ENCODE measurements at regions not wholly inside any gene's neighbourhood (a gene's known extent, or its start where the extent isn't known, plus 50 kb on each side); places are given as distances from the start of the nearest gene placed in this dataset.

GRCh38 chr13:30026093-30026492, 175.7 kb upstream of the UBL3 start:
- no peak for DNase-seq

- no peak for DNase-seq
Measured at GRCh38 chr13:30025351-30025750, 174.9 kb upstream of the UBL3 start.

GRCh38 chr13:30024125-30024865, 173.9 kb upstream of the UBL3 start:
- DNase-seq, result no peak

DNA sequence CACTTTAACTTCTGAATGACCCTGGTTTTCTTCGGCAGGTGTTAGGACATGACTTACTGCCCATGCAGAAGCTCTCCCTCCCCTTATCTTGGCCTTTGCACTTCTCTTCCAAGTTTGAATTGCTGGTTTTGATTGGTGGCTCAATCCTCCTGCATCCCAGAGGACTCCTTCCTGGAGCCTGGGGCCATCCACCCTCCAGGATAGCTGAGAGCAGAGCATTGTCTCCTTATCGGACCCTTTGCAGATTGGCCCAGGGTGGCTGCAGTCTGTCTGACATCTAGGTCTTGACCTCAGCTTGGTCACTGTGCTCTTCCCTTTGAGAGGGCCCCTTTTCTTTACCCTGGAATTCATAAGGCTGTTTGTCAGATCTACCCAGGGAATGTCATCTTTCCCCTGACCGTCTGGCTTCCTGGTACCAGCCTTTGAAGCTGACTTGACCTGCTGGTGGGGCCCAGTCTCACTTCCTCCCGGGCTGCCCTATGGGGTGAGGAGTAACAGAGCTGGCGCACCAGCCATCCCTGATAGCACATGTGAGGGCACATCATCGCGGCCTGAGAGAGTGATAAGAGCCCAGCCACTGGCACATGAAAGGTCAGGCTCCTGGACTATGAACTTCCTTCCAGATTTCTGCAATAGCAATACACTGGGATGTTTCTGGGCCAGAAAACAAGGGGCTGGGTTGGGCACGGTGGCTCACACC, 172.9 kb upstream of the UBL3 start:
- DNase-seq, result no peak

DNA sequence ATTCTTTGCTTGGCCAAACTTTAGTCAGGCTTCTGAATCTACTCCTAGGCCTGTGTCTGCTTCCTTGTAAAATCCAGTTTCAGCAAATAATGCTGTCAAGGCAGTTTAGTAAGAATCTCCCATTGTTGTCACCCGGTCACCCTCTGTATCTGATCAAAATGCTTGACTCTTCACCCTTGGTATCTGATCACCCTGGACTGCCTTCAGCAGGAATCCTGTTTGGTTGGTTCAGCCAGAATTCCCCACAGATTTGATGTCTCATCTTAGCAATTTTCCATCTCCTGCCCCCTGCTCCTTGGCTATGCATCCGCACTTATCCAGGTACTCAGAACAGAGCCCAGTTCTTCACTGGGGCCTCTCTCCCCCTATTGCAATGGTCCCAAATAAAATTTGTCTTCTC, 172.4 kb upstream of the UBL3 start:
- DNase-seq, result no peak

DNA sequence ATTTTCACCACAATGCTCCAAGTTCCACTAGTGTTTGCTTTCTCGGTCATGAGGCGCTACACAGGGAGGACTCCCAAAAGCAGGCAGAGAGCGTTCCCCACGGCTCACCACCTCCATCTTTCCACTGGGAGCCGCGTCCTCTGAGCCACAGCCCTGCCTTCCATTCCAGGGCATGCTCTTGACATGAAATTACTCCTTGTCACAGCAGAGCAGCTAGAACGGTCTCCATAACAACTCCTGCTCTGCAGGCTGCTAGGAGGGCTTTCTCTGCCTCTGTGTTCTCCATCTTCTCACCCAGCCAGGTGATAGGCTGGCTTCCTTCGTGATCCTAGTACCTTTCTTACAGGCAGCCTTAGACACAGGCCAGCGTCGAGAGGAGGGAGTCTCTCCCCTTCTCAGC, 171.8 kb upstream of the UBL3 start:
- no peak for DNase-seq

DNA sequence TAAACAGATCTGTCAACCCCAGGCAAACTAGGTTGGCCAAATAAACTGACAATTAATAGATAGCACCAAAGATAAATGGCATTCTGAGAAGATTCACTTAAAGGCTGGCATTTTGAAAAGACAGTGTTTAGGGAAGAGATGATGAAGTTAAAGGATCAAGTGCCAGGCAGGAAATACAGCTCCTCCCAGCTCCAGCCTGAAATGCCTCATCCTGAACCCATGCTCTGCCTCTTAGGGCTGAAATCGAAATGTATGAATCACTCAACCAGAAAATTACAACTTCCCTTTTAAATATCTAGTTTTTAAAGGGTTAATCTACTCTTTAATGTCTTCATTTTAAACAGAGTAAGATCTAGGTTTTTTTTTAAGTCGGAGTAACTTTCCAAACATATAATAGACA, 171.2 kb upstream of the UBL3 start:
- no peak for DNase-seq

DNA sequence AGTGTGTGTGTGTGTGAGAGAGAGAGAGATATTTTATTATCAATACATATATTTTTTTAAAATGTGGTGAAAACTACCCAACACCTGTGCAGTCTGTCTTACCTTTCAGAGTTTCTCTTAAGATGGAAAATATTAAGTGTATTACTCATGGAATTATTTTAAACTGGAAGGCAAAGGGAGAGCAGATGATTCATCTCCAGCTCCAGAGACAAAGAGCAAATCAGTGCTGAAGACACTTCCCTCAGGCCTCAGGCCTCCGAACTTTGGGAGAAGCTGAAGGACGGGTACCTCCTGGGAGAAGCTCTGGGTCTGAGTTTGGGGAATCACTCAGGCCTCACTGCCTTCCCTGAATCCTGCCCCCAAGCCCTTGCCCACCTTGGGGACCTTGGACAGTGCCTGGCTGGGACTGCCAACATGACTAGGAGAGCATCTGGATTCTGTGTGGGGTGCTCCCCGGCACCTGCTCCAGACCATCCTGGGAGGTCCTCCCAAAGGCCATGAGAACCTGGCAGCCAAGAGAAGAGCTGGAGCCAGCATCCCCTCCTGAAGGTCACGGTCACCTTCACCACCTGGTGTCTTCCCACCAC, 170.4 kb upstream of the UBL3 start:
- no peak for DNase-seq

GRCh38 chr13:30019648-30020626, 169.5 kb upstream of the UBL3 start:
- DNase-seq, result no peak

DNA sequence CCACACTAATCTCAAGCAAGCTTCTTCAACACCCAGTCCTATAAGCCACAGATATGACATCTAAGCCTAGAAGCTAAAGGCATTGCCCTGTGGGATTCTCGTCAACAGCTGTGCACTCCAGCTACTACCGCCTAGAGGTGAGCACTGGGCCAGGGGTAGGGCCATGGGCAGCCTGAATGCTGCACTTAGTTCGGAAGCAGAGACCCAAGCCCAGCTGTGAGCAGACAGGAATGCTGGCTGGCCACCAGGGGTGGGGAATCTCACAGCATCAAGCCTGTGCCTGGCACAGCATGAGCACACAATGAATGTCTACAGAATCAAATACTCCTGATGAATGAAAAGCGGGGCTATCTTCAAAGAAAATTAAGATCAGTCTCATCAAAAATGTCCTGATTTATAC, 167.5 kb upstream of the UBL3 start:
- no peak for DNase-seq

GRCh38 chr13:30016398-30016797, 166.0 kb upstream of the UBL3 start:
- DNase-seq, result no peak

- no peak for DNase-seq
Measured at GRCh38 chr13:30009411-30009810, 159.0 kb upstream of the UBL3 start.

DNA sequence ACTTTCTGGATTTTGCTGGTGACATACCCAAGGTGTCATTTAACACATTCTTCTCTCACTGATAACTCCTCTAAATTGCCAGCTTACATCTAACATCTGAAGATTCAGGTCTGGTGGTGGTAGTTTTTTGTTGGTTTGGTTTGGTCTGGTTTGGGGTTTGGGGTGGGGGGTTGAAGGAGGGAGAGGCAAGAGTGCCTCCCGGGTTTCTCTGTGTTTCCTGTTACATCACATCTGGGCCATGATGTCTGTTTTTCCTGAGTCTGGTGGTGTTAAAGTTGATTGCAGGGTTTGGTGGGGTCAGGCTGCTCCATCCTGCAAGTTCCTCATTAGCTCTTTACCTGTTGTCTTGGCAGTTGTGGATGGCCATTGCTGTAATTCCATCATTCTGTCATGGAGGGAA, 155.8 kb upstream of the UBL3 start:
- no peak for DNase-seq

GRCh38 chr13:30004204-30004603, 153.8 kb upstream of the UBL3 start:
- no peak for DNase-seq

- DNase-seq, result no peak
Measured at GRCh38 chr13:30002577-30002976, 152.2 kb upstream of the UBL3 start.

DNA sequence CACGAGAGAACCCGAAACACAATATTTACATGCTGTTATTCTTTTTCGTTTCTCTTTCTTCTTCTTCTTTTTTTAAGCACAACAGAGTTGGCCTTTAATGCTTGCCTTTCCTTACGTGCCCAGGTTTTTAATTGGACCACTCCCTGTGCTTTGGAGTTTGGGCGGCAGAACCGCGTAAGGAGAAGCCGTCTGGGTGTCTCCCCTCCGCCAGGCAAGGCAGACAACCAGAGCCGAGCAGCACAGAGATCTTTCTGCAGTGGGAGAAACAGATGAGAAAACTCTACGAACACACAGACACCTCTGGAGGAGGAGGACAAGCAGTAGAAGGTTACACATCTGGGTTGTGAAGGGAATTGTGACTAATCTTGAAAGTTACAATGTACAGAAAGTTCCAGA, 150.0 kb upstream of the UBL3 start:
- no peak for DNase-seq

- no peak for DNase-seq
Measured at GRCh38 chr13:29999492-30000369, 149.3 kb upstream of the UBL3 start.

DNA sequence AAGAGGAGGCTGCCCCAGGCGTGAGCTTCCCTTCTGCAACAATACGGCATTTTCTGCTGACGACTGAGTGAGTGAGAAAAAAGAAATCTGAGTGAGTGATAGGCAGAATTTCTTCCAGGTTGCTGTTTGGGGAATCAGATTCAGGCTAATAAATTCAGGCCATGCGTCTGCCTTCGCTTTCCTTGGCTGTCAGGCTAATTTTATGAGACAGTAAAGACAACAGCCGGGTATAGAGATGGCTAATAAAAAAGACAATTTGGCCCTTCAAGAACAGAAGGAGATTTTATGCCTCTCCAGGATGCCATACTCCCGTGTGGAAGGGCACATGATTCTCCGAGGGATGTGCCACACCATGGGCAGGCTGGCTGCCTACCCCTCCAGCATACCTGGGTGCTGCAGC, 145.9 kb upstream of the UBL3 start:
- no peak for DNase-seq

GRCh38 chr13:29994911-29995595, 144.6 kb upstream of the UBL3 start:
- DNase-seq, result no peak

GRCh38 chr13:29993716-29994488, 143.5 kb upstream of the UBL3 start:
- no peak for DNase-seq

- DNase-seq, result no peak
Measured at GRCh38 chr13:29993196-29993595, 142.8 kb upstream of the UBL3 start.
